ENCODE measurements at regions not wholly inside any gene's neighbourhood (a gene's known extent, or its start where the extent isn't known, plus 50 kb on each side); places are given as distances from the start of the nearest gene placed in this dataset.

GRCh38 chr4:38230821-38231563, 270.8 kb downstream of the PTTG2 start:
- TF ChIP-seq RNF2 (IDR thresholded peaks at IDR 0.05; ENCODE audit: borderline replicate concordance, low read depth, low read length, missing control alignments, poor library complexity, severe bottlenecking) (no peak), TAF7 (optimal IDR thresholded peaks at IDR 0.05; ENCODE audit: borderline replicate concordance, low read depth, low read length) (no peak), RAD21 (IDR thresholded peaks at IDR 0.05 in 1 of 2, conservative IDR thresholded peaks at IDR 0.05 in 1 of 2; ENCODE audit: low read depth in 2 of 2, low read length in 2 of 2) (no peak), SIN3A (conservative IDR thresholded peaks at IDR 0.05 in 1 of 2, IDR thresholded peaks at IDR 0.05 in 1 of 2; ENCODE audit: low read depth in 1 of 2, low read length in 2 of 2) (no peak), FOSL1 (IDR thresholded peaks at IDR 0.05; ENCODE audit: insufficient read depth, low read depth, low read length) (no peak), JUN (IDR thresholded peaks at IDR 0.05; ENCODE audit: low read depth, low read length) (no peak), MAFK (IDR thresholded peaks at IDR 0.05; ENCODE audit: low read depth, low read length) (no peak), HDAC2 (IDR thresholded peaks at IDR 0.05; ENCODE audit: borderline replicate concordance in 1 of 2, low read depth in 2 of 2, low read length in 2 of 2) (no peak), GTF2F1 (IDR thresholded peaks at IDR 0.05; ENCODE audit: borderline replicate concordance, low read depth, low read length) (no peak), SP1 (IDR thresholded peaks at IDR 0.05; ENCODE audit: low read depth, low read length) (no peak)
- Histone ChIP-seq H3K4me1 (replicated peaks in 1 of 4; ENCODE audit: control insufficient read depth in 3 of 4, insufficient read depth in 4 of 4, low read length in 3 of 4) (no peaks in the 10 kb centered on the region), H3K23ac (ENCODE audit: insufficient read length) (no peak overlapping the region), H3K9ac (replicated peaks in 1 of 4; ENCODE audit: extremely low read depth in 1 of 4, low read depth in 3 of 4, low read length in 3 of 4) (no peak overlapping the region), H3K27me3 (replicated peaks in 1 of 4; ENCODE audit: control insufficient read depth in 3 of 4, extremely low read depth in 1 of 4, insufficient read depth in 3 of 4, low read length in 3 of 4) (no peaks in the 10 kb centered on the region), H2AFZ (ENCODE audit: low read length) (no peak overlapping the region), H4K8ac (ENCODE audit: extremely low read depth, insufficient read depth, low read length) (no peak overlapping the region), H2BK5ac (ENCODE audit: low read depth, low read length) (no peak overlapping the region), H3K14ac (ENCODE audit: insufficient read length) (no peak overlapping the region), H4K5ac (ENCODE audit: insufficient read length, low read depth, low read length) (no peak overlapping the region), H3K18ac (ENCODE audit: extremely low read depth, low read length) (no peak overlapping the region), H3K79me1 (ENCODE audit: low read depth, low read length) (no peaks in the 10 kb centered on the region), H2BK12ac (ENCODE audit: low read depth, low read length) (no peak overlapping the region), H2BK120ac (replicated peaks; ENCODE audit: low read depth, low read length) (no peak overlapping the region), H3K79me2 (ENCODE audit: control insufficient read depth in 1 of 2, insufficient read depth in 2 of 2, low read length in 2 of 2) (no peaks in the 10 kb centered on the region), H3K4me3 (ENCODE audit: extremely low read depth in 1 of 4, insufficient read depth in 2 of 4, low read depth in 3 of 4, low read length in 4 of 4) (no peak overlapping the region), H3K36me3 (ENCODE audit: control insufficient read depth in 2 of 4, insufficient read depth in 4 of 4, low read length in 3 of 4) (no peaks in the 10 kb centered on the region), H3K4me2 (ENCODE audit: insufficient read depth in 1 of 2, low read depth in 2 of 2, low read length in 2 of 2) (no peak overlapping the region), H3K4ac (replicated peaks; ENCODE audit: insufficient read length, low read depth, low read length) (no peak overlapping the region), H2AK5ac (ENCODE audit: low read depth, low read length) (no peak overlapping the region), H3K27ac (ENCODE audit: low read depth, low read length) (no peak overlapping the region), H2BK15ac (ENCODE audit: low read length) (no peak overlapping the region), H4K20me1 (replicated peaks in 1 of 2; ENCODE audit: control insufficient read depth in 1 of 2, insufficient read depth in 2 of 2, low read length in 2 of 2) (no peaks in the 10 kb centered on the region), H3K56ac (replicated peaks; ENCODE audit: insufficient read length, low read depth, low read length) (no peak overlapping the region), H3K9me3 (ENCODE audit: insufficient read depth in 2 of 2, low read depth in 1 of 2, low read length in 1 of 2) (no peaks in the 10 kb centered on the region), H3K23me2 (ENCODE audit: low read depth, low read length) (no peaks in the 10 kb centered on the region), H4K91ac (replicated peaks; ENCODE audit: insufficient read length, low read length) (no peak overlapping the region), H2BK20ac (ENCODE audit: low read length) (no peak overlapping the region)
- FAIRE-seq (no peak), DNase-seq (ENCODE audit: low read depth in 1 of 2, low spot score in 2 of 2) (peak in 1 of 2 experiments; percentile 20)
- WGBS, 2 experiments (ENCODE audit: extremely low coverage in 1 of 2, insufficient coverage in 1 of 2, insufficient read length in 1 of 2, insufficient replicate concordance in 2 of 2, low coverage in 1 of 2, low lambda C conversion rate in 2 of 2, missing lambda C conversion rate in 1 of 2), result 90% methylated on average over 7 of the region's 7 CpGs; no CpG with 5 or more reads in 1 of the 2 experiments
- POLR2A ChIA-PET (ENCODE audit: partially characterized antibody), result no interaction called here
- CTCF ChIA-PET (ENCODE audit: partially characterized antibody), result interaction anchor here (1.0 to 1.7 kb wide), 3 partner anchors 14 to 51 kb away, joined by 3 to 5 read pairs (median 3); no protein-coding TSS in a partner anchor
